ENCODE measurements at regions not wholly inside any gene's neighbourhood (a gene's known extent, or its start where the extent isn't known, plus 50 kb on each side); places are given as distances from the start of the nearest gene placed in this dataset.
"Not testable (repeated sequence)": the region's sequence is repeated elsewhere in the genome, so short reads cannot be mapped to it uniquely, and the experiment has no call there.

DNA sequence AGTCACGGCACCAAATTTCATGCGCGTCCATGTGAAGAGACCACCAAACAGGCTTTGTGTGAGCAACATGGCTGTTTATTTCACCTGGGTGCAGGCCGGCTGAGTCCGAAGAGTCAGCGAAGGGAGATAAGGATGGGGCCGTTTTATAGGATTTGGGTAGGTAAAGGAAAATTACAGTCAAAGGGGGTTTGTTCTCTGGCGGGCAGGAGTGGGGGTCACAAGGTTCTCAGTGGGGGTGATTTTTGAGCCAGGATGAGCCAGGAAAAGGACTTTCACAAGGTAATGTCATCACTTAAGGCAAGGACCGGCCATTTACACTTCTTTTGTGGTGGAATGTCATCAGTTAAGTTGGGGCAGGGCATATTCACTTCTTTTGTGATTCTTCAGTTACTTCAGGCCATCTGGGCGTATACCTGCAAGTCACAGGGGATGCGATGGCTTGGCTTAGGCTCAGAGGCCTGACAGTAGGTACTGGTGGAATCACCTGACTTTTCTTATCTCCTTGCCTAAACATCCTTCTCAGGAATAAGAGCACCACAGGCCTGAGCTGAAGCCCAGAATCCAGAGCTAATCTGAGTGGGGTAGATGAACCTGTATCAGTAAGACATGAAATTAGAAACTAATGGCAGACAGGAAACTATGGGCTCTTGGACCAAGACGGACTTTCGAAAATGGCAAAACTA, 334.7 kb upstream of the POT1 start:
- not testable (repeated sequence) for TF ChIP-seq BACH2, PATZ1 (CRISPR knock-in tag; IDR thresholded peaks at IDR 0.05; ENCODE audit: borderline replicate concordance)
